ENCODE measurements at regions not wholly inside any gene's neighbourhood (a gene's known extent, or its start where the extent isn't known, plus 50 kb on each side); places are given as distances from the start of the nearest gene placed in this dataset.

DNA sequence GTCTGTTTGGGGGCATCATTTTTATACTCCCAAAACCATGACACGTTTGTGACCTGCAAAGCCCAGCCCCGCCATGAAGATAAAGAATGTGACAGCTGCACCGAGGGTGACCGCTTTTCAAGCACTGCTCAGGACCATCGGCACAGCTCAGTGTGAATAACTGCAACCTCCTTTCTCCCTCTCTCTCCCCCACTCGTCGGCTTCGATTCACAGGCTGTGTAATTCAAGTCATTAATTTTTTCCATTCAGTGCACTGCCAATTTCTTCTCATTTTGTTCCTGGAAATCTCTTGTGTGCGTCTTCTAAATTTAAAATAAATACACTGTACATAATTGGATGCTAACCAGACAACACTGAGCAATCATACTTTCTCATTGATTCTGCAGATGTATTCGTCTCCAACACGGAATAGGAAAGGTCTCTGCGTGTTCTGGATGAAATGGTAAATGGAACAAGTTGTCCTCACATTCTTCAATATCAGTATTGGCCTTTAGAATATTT is 260.8 kb downstream of the TTC8 start:
- intact Hi-C loops (cut with micrococcal nuclease; ENCODE audit: unreplicated experiment) (no loop called here), in situ Hi-C loops (cut with MboI) (no loop called here)
- ChIA-PET CTCF (no interaction called here), POLR2A (no interaction called here), RAD21 (ENCODE audit: unreplicated experiment) (no interaction called here), SMC1A (ENCODE audit: uncharacterized antibody, unreplicated experiment) (no interaction called here)
- Histone ChIP-seq H3K4me1 (ENCODE audit: control insufficient read depth, insufficient read depth, low read length) (no peaks in the 10 kb centered on the region), H3K4me2 (ENCODE audit: control insufficient read depth, insufficient read depth) (no peak overlapping the region), H4K20me1 (ENCODE audit: control insufficient read depth, insufficient read depth) (no peaks in the 10 kb centered on the region), H3K79me2 (ENCODE audit: control insufficient read depth, insufficient read depth, low read length) (no peaks in the 10 kb centered on the region), H2AFZ (ENCODE audit: control insufficient read depth, low read depth, low read length) (no peak overlapping the region), H3K9me3 (replicated peaks; ENCODE audit: control insufficient read depth, insufficient read depth, low read length) (no peaks in the 10 kb centered on the region; the same call in 2 of the 3 replicates), H3K36me3 (ENCODE audit: control insufficient read depth in 2 of 2, insufficient read depth in 2 of 2, low read length in 1 of 2) (no peaks in the 10 kb centered on the region), H3K27ac (ENCODE audit: control insufficient read depth, insufficient read depth) (no peak overlapping the region), H3K9ac (ENCODE audit: control insufficient read depth, insufficient read depth, low read length) (no peak overlapping the region), H3K4me3 (no peak overlapping the region), H3K27me3 (replicated peaks in 1 of 2; ENCODE audit: control insufficient read depth in 2 of 2, insufficient read depth in 2 of 2, low read length in 1 of 2) (no peaks in the 10 kb centered on the region)
- FAIRE-seq: no peak
- whole genome bisulfite sequencing (ENCODE audit: insufficient coverage, insufficient replicate concordance, low lambda C conversion rate, missing lambda C conversion rate): 55% methylated on average over 12 of the region's 12 CpGs
- no peak for ATAC-seq
- DNase-seq (ENCODE audit: low read depth, low spot score): no peak
- BruUV-seq (replicated peaks): no TSS peak
- no peak for TF ChIP-seq TARDBP (IDR thresholded peaks at IDR 0.05; ENCODE audit: borderline replicate concordance)

- H3K27ac ChIP-seq (ENCODE audit: control insufficient read depth, insufficient read depth): no peak overlapping the region
- ATAC-seq: no peak
- H2AFZ ChIP-seq (ENCODE audit: control insufficient read depth, low read depth, low read length): no peak overlapping the region
- ChIA-PET CTCF (no interaction called here), RAD21 (ENCODE audit: unreplicated experiment) (no interaction called here), SMC1A (ENCODE audit: uncharacterized antibody, unreplicated experiment) (no interaction called here), POLR2A (no interaction called here)
- no peaks in the 10 kb centered on the region for H3K27me3 ChIP-seq (replicated peaks in 1 of 2; ENCODE audit: control insufficient read depth in 2 of 2, insufficient read depth in 2 of 2, low read length in 1 of 2)
- no peak overlapping the region for H3K9ac ChIP-seq (ENCODE audit: control insufficient read depth, insufficient read depth, low read length)
- in situ Hi-C loops (cut with MboI): no loop called here
- FAIRE-seq: no peak
- H4K20me1 ChIP-seq (ENCODE audit: control insufficient read depth, insufficient read depth): no peaks in the 10 kb centered on the region
- no peaks in the 10 kb centered on the region; the same call in 2 of the 3 replicates for H3K9me3 ChIP-seq (replicated peaks; ENCODE audit: control insufficient read depth, insufficient read depth, low read length)
- no peaks in the 10 kb centered on the region for H3K4me1 ChIP-seq (ENCODE audit: control insufficient read depth, insufficient read depth, low read length)
- 46% methylated on average over 9 of the region's 9 CpGs for WGBS (ENCODE audit: insufficient coverage, insufficient replicate concordance, low lambda C conversion rate, missing lambda C conversion rate)
- no peak for DNase-seq (ENCODE audit: low read depth, low spot score)
- intact Hi-C loops (cut with micrococcal nuclease; ENCODE audit: unreplicated experiment): no loop called here
- BruUV-seq (replicated peaks): no TSS peak
- H3K4me3 ChIP-seq: no peak overlapping the region
- no peak overlapping the region for H3K4me2 ChIP-seq (ENCODE audit: control insufficient read depth, insufficient read depth)
- no peaks in the 10 kb centered on the region for H3K79me2 ChIP-seq (ENCODE audit: control insufficient read depth, insufficient read depth, low read length)
- H3K36me3 ChIP-seq (ENCODE audit: control insufficient read depth in 2 of 2, insufficient read depth in 2 of 2, low read length in 1 of 2): no peaks in the 10 kb centered on the region
- no peak for TF ChIP-seq RB1 (IDR thresholded peaks at IDR 0.05; ENCODE audit: borderline replicate concordance)
- TF ChIP-seq RELA (IDR thresholded peaks at IDR 0.05; ENCODE audit: borderline replicate concordance, partially characterized antibody): no peak
- no peak for TF ChIP-seq STAT3 (IDR thresholded peaks at IDR 0.05; ENCODE audit: low read depth, low read length)
Measured at GRCh38 chr14:89085737-89086382, 261.4 kb downstream of the TTC8 start.
